HepG2 (cell line): ENCODE measurements at regions not wholly inside any gene's neighbourhood (a gene's known extent, or its start where the extent isn't known, plus 50 kb on each side); places are given as distances from the start of the nearest gene placed in this dataset.

ENCODE experiments used
- ATF3 ChIP-seq: sonication (generic); formaldehyde crosslinking; IDR thresholded peaks from 2 replicates; pipeline ENCODE4 v1.4.0; 2020; ENCODE audit warnings: missing genetic modification reagents
- JUNB ChIP-seq: sonication (generic); formaldehyde crosslinking; IDR thresholded peaks from 2 replicates; pipeline ENCODE4 v1.8.0; 2022; ENCODE audit warnings: missing genetic modification reagents, mild to moderate bottlenecking, borderline replicate concordance
- JUND ChIP-seq: sonication (generic); formaldehyde crosslinking; IDR thresholded peaks from 2 replicates; pipeline ENCODE4 v1.8.0; 2022; ENCODE audit warnings: mild to moderate bottlenecking, missing genetic modification reagents
- NCOA2 ChIP-seq: sonication (generic); formaldehyde crosslinking; IDR thresholded peaks from 2 replicates; pipeline ENCODE4 v1.8.0; 2022; ENCODE audit warnings: inconsistent platforms
- NR2F1 ChIP-seq, 2 experiments: fragments of 450-650 bp in 1 of 2; formaldehyde crosslinking in 1 of 2; IDR thresholded peaks; 2 replicates each; pipeline versions ENCODE4 v1.5.0 to v1.6.1; 2016 to 2020; ENCODE audit warnings: mild to moderate bottlenecking in 1 of 2, missing compliant biosample characterization in 1 of 2, missing genetic modification reagents in 1 of 2, moderate library complexity in 1 of 2
- RFX3 ChIP-seq: IDR thresholded peaks from 2 replicates; pipeline ENCODE4 v1.6.1; 2016; ENCODE audit warnings: missing biosample characterization, missing genetic modification reagents
- SRF ChIP-seq: IDR thresholded peaks from 2 replicates; pipeline ENCODE4 v1.6.1; 2011; ENCODE audit warnings: mild to moderate bottlenecking, low read depth, low read length, moderate library complexity
- STAT6 ChIP-seq: sonication (generic); formaldehyde crosslinking; IDR thresholded peaks from 2 replicates; pipeline ENCODE4 v1.4.0; 2020; ENCODE audit warnings: missing genetic modification reagents, mild to moderate bottlenecking, borderline replicate concordance
- ZBTB33 ChIP-seq: sonication (generic); formaldehyde crosslinking; IDR thresholded peaks from 2 replicates; pipeline ENCODE4 v1.4.0; 2020; ENCODE audit warnings: missing genetic modification reagents
- ZFP1 ChIP-seq: IDR thresholded peaks from 2 replicates; pipeline ENCODE4 v1.6.1; 2016
- ZNF430 ChIP-seq: sonication (generic); formaldehyde crosslinking; IDR thresholded peaks from 2 replicates; pipeline ENCODE4 v1.9.0; 2021; ENCODE audit warnings: mild to moderate bottlenecking, missing genetic modification reagents
- ZNF670 ChIP-seq: sonication (generic); formaldehyde crosslinking; IDR thresholded peaks from 2 replicates; pipeline ENCODE4 v1.8.0; 2022; ENCODE audit warnings: mild to moderate bottlenecking, missing genetic modification reagents, borderline replicate concordance
- ZNF784 ChIP-seq: sonication (generic); formaldehyde crosslinking; IDR thresholded peaks from 2 replicates; pipeline ENCODE4 v1.5.1; 2020; ENCODE audit warnings: missing genetic modification reagents, mild to moderate bottlenecking, borderline replicate concordance
- TF ChIP-seq, protein P1 (sequence below): sonication (generic); formaldehyde crosslinking; IDR thresholded peaks from 2 replicates; pipeline ENCODE4 v1.5.0; 2020; ENCODE audit warnings: mild to moderate bottlenecking, missing genetic modification reagents
- TF ChIP-seq, protein P2 (sequence below): sonication (generic); formaldehyde crosslinking; IDR thresholded peaks from 2 replicates; pipeline ENCODE4 v1.4.0; 2020; ENCODE audit warnings: missing genetic modification reagents

DNA sequence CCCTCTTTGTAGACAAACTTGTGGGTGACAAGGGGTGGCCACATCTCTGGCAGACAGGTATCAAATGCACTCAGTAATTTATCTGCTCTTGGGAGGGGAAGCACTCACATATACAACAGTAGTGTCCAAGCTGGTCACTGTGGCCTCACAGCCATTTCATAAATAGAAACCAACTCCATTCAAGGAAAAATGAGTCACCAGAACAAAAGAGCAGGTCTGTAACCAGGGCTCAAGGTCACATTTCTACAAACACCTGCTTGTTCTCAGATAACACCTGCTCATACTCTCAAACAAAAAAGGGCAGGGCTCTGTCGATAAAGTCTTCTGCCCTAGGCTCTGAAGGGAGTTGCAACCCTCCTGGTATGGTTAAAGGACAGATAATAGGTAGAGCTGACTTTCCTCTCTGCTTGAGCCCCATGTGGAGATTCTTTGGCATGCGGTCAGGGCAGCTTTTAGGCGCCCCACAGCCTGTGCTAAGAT, 459.0 kb downstream of the BCL11A start (continued):
- TF ChIP-seq, protein P1, sequence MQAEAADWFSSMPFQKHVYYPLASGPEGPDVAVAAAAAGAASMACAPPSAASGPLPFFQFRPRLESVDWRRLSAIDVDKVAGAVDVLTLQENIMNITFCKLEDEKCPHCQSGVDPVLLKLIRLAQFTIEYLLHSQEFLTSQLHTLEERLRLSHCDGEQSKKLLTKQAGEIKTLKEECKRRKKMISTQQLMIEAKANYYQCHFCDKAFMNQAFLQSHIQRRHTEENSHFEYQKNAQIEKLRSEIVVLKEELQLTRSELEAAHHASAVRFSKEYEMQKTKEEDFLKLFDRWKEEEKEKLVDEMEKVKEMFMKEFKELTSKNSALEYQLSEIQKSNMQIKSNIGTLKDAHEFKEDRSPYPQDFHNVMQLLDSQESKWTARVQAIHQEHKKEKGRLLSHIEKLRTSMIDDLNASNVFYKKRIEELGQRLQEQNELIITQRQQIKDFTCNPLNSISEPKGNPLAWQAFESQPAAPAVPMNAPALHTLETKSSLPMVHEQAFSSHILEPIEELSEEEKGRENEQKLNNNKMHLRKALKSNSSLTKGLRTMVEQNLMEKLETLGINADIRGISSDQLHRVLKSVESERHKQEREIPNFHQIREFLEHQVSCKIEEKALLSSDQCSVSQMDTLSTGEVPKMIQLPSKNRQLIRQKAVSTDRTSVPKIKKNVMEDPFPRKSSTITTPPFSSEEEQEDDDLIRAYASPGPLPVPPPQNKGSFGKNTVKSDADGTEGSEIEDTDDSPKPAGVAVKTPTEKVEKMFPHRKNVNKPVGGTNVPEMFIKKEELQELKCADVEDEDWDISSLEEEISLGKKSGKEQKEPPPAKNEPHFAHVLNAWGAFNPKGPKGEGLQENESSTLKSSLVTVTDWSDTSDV = no peak
- TF ChIP-seq JUND (CRISPR knock-in tag) = peak; percentile 94
- peak; percentile 92 for TF ChIP-seq JUNB (CRISPR knock-in tag)
- TF ChIP-seq SRF = 0 out of 2 replicates have a peak, but pooled peaks have one; percentile 51
- 0 out of 2 replicates have a peak, but pooled peaks have one; percentile 56 for TF ChIP-seq ZFP1 (CRISPR knock-in tag)
- TF ChIP-seq ATF3 (CRISPR knock-in tag) = peak; percentile 75; the same call in 1 of the 2 replicates
- TF ChIP-seq STAT6 (CRISPR knock-in tag) = no peak
- TF ChIP-seq RFX3 (CRISPR knock-in tag) = no peak
- TF ChIP-seq ZNF670 (CRISPR knock-in tag) = 0 out of 2 replicates have a peak, but pooled peaks have one; percentile 60
- peak; percentile 79 for TF ChIP-seq NCOA2
- 0 out of 2 replicates have a peak, but pooled peaks have one; percentile 6 for TF ChIP-seq ZBTB33 (CRISPR knock-in tag)
- no peak for TF ChIP-seq ZNF784
- TF ChIP-seq, protein P2, sequence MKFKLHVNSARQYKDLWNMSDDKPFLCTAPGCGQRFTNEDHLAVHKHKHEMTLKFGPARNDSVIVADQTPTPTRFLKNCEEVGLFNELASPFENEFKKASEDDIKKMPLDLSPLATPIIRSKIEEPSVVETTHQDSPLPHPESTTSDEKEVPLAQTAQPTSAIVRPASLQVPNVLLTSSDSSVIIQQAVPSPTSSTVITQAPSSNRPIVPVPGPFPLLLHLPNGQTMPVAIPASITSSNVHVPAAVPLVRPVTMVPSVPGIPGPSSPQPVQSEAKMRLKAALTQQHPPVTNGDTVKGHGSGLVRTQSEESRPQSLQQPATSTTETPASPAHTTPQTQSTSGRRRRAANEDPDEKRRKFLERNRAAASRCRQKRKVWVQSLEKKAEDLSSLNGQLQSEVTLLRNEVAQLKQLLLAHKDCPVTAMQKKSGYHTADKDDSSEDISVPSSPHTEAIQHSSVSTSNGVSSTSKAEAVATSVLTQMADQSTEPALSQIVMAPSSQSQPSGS (CRISPR knock-in tag) = 0 out of 2 replicates have a peak, but pooled peaks have one; percentile 19
- peak; percentile 46 to 69; a peak in 3 of 4 replicates for TF ChIP-seq NR2F1 (CRISPR knock-in tag; IDR thresholded peaks at IDR 0.05)
- TF ChIP-seq ZNF430 = peak; percentile 56; the same call in 1 of the 2 replicates
